ENCODE measurements at regions not wholly inside any gene's neighbourhood (a gene's known extent, or its start where the extent isn't known, plus 50 kb on each side); places are given as distances from the start of the nearest gene placed in this dataset.

- TF ChIP-seq, protein P1, sequence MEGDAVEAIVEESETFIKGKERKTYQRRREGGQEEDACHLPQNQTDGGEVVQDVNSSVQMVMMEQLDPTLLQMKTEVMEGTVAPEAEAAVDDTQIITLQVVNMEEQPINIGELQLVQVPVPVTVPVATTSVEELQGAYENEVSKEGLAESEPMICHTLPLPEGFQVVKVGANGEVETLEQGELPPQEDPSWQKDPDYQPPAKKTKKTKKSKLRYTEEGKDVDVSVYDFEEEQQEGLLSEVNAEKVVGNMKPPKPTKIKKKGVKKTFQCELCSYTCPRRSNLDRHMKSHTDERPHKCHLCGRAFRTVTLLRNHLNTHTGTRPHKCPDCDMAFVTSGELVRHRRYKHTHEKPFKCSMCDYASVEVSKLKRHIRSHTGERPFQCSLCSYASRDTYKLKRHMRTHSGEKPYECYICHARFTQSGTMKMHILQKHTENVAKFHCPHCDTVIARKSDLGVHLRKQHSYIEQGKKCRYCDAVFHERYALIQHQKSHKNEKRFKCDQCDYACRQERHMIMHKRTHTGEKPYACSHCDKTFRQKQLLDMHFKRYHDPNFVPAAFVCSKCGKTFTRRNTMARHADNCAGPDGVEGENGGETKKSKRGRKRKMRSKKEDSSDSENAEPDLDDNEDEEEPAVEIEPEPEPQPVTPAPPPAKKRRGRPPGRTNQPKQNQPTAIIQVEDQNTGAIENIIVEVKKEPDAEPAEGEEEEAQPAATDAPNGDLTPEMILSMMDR (IDR thresholded peaks at IDR 0.05; ENCODE audit: low read depth, low read length, missing control alignments): no peak
- no peak for DNase-seq (ENCODE audit: extremely low read depth, low read depth)
- no peak overlapping the region for H3K4me3 ChIP-seq (replicated peaks; ENCODE audit: low read depth, low read length)
Measured at GRCh38 chr11:18878211-18878610, 61.0 kb downstream of the MRGPRX1 start.

GRCh38 chr11:18865951-18866350 is 73.3 kb downstream of the MRGPRX1 start:
- no peak for DNase-seq (ENCODE audit: extremely low read depth, low read depth)
- TF ChIP-seq, protein P1 (IDR thresholded peaks at IDR 0.05; ENCODE audit: low read depth, low read length, missing control alignments): no peak
- H3K4me3 ChIP-seq (replicated peaks; ENCODE audit: low read depth, low read length): no peak overlapping the region

GRCh38 chr11:18865261-18865660 is 73.7 kb upstream of the PTPN5 start:
- H3K4me3 ChIP-seq (replicated peaks; ENCODE audit: low read depth, low read length): no peak overlapping the region

DNA sequence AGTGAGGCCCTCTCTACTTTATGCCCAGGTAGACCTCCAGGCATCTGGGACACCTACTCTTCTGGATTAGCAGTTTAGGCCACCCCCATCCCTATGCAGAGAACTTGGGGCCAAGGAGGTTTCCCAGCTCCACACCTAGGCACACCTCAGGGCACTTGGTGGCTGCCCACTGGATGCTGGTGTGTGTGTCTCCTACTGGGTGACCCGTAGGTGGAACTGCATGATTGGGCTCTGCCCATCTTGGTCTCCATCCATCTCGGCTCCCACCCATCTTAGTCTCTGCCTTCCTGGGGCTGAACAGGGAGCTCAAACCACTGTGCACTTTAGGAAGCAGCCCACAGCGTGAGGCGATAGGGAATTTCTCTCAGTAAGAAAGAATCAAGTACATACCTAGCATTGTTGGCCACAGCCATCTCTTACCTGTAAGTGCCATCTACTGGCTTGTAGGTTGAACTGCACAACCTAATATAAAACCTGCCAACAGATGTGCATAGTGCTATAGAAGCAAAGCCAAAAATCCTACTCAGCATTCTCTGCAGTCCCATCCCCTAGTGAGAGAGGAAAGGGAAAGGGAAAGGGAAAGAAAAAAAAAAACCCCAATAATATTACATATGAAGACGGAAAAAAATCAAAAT is 61.6 kb upstream of the PTPN5 start:
- no peak overlapping the region for H3K4me3 ChIP-seq (replicated peaks; ENCODE audit: low read depth, low read length)
- TF ChIP-seq, protein P1 (IDR thresholded peaks at IDR 0.05; ENCODE audit: low read depth, low read length, missing control alignments): peak; percentile 29
- peak; percentile 9 for DNase-seq (ENCODE audit: extremely low read depth, low read depth)

More at GRCh38 chr11:18865261-18865660, 73.7 kb upstream of the PTPN5 start:
- TF ChIP-seq, protein P1 (IDR thresholded peaks at IDR 0.05; ENCODE audit: low read depth, low read length, missing control alignments): no peak
- DNase-seq (ENCODE audit: extremely low read depth, low read depth): no peak

GRCh38 chr11:18849406-18849805 is 57.8 kb upstream of the PTPN5 start:
- no peak for DNase-seq (ENCODE audit: extremely low read depth, low read depth)
- H3K4me3 ChIP-seq (replicated peaks; ENCODE audit: low read depth, low read length): no peak overlapping the region
- TF ChIP-seq, protein P1 (IDR thresholded peaks at IDR 0.05; ENCODE audit: low read depth, low read length, missing control alignments): no peak

DNA sequence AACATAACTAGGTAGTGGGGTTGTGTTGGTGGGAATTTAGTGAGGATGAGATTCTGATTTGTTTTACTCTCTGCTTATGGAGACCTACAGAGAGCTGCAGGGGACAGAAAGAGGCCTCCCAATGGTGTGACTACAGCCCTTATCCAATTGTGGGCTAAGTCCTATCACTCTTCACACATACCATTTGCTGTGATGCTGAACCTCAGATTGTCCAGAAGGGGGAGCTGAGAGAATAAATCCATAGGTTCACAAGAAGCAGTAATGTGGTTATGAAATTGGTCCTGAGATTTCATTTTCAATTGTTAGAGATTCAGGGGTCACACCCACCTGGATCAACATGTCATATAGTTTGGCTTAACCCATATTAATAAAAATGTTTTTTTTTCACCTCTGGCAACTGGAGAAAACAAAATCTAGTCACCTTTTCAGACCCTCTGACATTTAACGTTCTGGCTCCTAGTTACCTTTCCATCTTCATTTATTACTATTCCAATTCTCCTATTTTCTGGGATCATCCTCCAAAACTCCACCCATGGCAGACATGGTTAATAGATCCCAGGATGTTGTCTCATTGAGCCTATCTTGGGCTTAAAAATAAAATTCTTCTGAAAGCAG is 53.3 kb upstream of the PTPN5 start:
- TF ChIP-seq, protein P1 (IDR thresholded peaks at IDR 0.05; ENCODE audit: low read depth, low read length, missing control alignments): peak; percentile 69
- no peak overlapping the region for H3K4me3 ChIP-seq (replicated peaks; ENCODE audit: low read depth, low read length)
- DNase-seq (ENCODE audit: extremely low read depth, low read depth): peak; percentile 12

Data from HFF-Myc (cell line).